ENCODE measurements at regions not wholly inside any gene's neighbourhood (a gene's known extent, or its start where the extent isn't known, plus 50 kb on each side); places are given as distances from the start of the nearest gene placed in this dataset.

DNA sequence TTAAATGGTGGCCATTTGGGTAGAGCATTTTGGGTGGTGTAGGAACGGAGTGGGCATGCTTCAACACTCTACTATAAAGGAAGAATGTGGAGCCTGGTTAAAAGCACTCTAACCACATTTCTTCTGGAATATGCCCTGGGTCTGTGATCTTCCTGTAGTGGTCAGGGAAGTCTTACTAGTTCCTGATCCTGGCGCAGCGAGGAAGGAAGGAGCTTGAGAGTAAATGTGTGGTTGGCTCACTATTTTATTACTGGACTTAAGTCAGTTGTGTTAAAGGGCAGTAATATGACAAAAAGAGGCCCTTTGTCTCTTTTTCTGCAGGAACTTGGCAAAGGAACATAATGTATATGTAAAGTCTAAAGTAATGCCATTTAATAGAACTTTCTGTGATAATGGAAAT is 197.6 kb upstream of the ZPLD1 start:
- no peak for ATAC-seq (replicated peaks)

DNA sequence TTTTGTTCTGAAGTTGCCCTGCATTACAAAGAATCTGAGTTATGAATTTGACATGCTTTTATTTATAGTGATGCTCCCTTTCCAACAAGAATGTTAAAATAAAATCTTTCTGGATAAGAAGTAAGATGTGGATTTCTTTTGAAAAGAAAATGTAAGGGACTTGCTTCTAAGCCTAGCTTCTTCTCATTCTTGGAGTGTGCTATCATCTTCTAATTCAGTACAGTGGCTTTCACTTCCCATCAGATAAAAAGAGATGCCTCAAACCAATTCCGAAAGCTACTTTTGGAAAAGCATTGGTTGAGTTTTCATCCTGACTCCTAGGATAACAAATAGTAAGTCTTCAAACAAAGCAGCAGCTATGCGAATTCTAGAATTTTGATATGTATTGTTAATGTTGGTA is 197.0 kb upstream of the ZPLD1 start:
- Mint-ChIP-seq H3K9me3 (no peaks in the 10 kb centered on the region), H3K4me1 (no peaks in the 10 kb centered on the region), H3K27ac (no peak overlapping the region), H3K36me3 (ENCODE audit: low read depth) (no peaks in the 10 kb centered on the region), H3K27me3 (no peaks in the 10 kb centered on the region), H3K4me3 (no peak overlapping the region)
- no peak for ATAC-seq (replicated peaks)

More for the DNA sequence above, 197.6 kb upstream of the ZPLD1 start:
- no peaks in the 10 kb centered on the region for H3K9me3 Mint-ChIP-seq
- no peaks in the 10 kb centered on the region for H3K36me3 Mint-ChIP-seq (ENCODE audit: low read depth)
- no peak overlapping the region for H3K27ac Mint-ChIP-seq
- H3K4me1 Mint-ChIP-seq: no peaks in the 10 kb centered on the region
- no peak overlapping the region for H3K4me3 Mint-ChIP-seq
- H3K27me3 Mint-ChIP-seq: no peaks in the 10 kb centered on the region

DNA sequence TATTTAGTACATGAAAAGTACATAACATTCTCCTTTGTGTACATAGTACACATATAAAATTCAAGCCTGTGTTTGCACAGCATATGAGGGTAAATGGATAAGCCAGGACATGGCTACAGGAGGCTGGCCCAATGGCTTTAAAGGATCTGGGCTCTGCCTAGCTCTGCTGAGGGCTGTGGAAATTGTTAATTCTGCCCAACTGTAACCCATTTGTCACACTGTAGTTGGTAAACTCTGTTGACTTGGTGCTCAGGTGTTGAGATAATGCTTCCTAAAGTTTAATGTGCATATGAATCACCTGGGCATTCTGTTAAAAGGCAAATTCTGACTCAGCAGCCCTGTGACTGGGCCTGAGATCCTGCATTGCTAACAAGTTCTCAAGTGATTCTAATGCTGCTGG is 196.5 kb upstream of the ZPLD1 start:
- Mint-ChIP-seq H3K4me1 (no peaks in the 10 kb centered on the region), H3K27me3 (no peaks in the 10 kb centered on the region), H3K9me3 (no peaks in the 10 kb centered on the region), H3K4me3 (no peak overlapping the region), H3K36me3 (ENCODE audit: low read depth) (no peaks in the 10 kb centered on the region), H3K27ac (no peak overlapping the region)
- ATAC-seq (replicated peaks): peak; percentile 40

DNA sequence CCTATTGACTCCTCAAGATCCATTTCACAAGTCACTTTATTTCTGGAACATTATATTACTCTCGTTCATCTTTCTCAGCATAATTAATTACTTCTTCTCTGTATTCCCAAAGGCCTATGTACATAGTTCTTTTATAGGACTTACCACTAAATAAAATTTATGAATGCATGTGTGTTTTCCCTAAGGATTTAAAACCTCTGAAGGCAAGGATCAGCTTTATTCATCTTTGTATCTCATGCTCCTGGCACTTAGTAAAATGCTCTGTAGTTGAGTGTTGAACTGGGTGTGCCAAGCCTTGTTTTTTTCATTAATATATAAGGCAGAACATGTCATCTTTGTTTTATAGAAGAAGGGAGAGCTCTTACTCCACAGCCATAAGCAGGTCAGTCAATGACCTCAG is 194.1 kb upstream of the ZPLD1 start:
- Mint-ChIP-seq H3K4me3 (no peak overlapping the region), H3K9me3 (no peaks in the 10 kb centered on the region), H3K36me3 (ENCODE audit: low read depth) (no peaks in the 10 kb centered on the region), H3K27me3 (peaks cover 4% of the 10 kb centered on the region), H3K27ac (no peak overlapping the region), H3K4me1 (no peaks in the 10 kb centered on the region)
- ATAC-seq (replicated peaks): no peak

DNA sequence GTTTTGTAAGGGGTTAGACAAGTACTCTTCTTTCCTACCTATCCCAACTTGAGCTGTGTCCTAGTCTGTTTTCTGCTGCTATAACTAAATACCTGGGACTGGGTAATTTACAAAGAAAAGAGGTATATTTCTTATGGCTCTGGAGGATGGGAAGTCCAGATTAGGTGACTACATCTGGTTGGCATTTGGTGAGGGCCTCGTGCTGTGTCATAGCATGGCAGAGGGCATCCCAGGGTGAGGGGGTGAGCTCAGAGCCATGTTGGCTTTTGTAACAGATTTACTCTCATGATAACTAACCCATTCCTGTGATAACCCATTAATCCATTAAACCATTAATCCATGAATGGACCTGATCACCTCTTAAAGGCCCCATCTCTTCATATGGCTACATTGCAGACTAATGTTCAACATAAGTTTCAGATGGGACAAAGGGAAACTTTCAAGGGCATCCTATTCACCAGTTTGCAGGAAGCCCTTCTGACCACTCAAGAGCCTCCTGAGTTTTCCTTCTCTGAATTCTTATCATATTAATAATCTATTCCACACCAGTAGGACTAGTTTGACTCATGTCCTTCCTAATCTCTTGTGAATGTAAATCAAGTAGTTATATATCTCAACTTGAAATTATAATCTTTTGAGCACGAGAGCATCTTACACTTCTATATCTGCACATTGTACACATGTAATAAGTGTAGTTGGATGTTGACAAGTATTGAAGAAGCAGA is 185.7 kb upstream of the ZPLD1 start:
- H3K27ac Mint-ChIP-seq: no peak overlapping the region
- ATAC-seq (replicated peaks): no peak
- H3K4me3 Mint-ChIP-seq: no peak overlapping the region
- H3K27me3 Mint-ChIP-seq: peaks cover 9% of the 10 kb centered on the region
- H3K9me3 Mint-ChIP-seq: no peaks in the 10 kb centered on the region
- no peaks in the 10 kb centered on the region for H3K36me3 Mint-ChIP-seq (ENCODE audit: low read depth)
- no peaks in the 10 kb centered on the region for H3K4me1 Mint-ChIP-seq

DNA sequence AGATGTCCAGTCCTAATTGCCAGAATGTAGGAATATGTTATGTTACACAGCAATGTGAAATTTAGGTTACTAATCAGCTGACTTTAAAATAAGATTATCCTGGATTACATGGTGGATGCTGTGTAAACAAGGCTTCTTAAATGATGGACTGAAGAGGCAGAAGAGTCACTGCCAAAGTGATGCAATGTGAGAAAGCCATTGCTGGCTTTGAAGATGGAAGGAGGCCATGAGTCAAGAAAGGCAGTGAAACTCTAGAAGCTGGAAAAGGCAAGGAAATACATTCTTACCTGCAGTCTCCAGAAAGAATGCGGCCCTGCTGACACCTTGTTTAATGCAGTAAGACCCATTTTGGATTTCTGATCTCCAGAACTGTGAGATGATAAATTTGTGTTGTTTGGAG is 179.1 kb upstream of the ZPLD1 start:
- no peak for ATAC-seq (replicated peaks)
- Mint-ChIP-seq H3K4me3 (no peak overlapping the region), H3K27ac (no peak overlapping the region), H3K36me3 (ENCODE audit: low read depth) (no peaks in the 10 kb centered on the region), H3K9me3 (no peaks in the 10 kb centered on the region), H3K27me3 (peaks cover 9% of the 10 kb centered on the region), H3K4me1 (no peaks in the 10 kb centered on the region)

DNA sequence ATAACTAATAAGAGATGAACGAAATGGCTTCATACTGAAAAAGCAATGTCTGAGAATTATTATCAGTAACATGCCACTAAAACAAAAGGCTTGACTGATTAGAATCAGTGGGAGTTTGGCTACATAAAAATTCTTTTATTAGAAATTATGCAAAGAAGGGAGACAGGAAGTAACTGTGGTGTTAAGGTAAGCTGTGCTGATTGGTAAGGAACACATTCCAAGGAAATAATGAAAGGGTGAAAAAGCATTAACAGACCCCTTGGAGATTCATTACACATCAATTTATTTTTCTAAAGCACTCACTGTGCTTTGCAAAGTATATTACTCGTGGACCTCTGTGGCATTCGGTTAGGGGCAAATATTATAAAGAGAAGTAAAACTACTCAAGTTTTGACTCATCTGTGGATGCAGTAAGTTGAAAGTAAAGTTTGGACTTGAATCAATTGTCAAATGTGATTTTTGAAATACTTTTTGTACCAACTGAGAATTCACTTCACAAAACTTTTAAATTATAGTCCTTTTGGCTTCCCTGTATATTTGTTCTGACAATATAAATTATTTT is 176.1 kb upstream of the ZPLD1 start:
- Mint-ChIP-seq H3K4me1 (no peaks in the 10 kb centered on the region), H3K36me3 (ENCODE audit: low read depth) (no peaks in the 10 kb centered on the region), H3K27me3 (peaks cover 3% of the 10 kb centered on the region), H3K27ac (no peak overlapping the region), H3K9me3 (no peaks in the 10 kb centered on the region), H3K4me3 (no peak overlapping the region)
- no peak for ATAC-seq (replicated peaks)

DNA sequence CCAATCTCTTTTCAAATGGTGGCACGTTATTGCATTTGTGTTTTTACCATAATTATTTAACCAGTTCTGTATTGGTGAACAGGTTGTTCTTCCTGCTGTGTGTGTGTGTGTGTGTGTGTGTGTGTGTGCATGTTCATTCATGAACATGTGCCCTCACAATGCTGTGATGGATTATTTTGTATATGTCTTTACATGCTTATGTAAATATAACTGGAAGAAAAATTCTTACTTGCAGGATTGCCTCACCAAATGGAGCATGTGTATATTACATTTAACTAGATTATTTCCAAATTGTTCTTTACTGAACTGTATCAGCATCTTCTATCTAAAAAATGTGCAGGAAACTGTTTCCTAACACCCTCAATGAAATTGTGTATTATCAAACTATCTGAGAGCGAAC is 175.2 kb upstream of the ZPLD1 start:
- no peak overlapping the region for H3K27ac Mint-ChIP-seq
- no peaks in the 10 kb centered on the region for H3K9me3 Mint-ChIP-seq
- no peaks in the 10 kb centered on the region for H3K36me3 Mint-ChIP-seq (ENCODE audit: low read depth)
- H3K4me1 Mint-ChIP-seq: no peaks in the 10 kb centered on the region
- ATAC-seq (replicated peaks): no peak
- H3K27me3 Mint-ChIP-seq: peaks cover 2% of the 10 kb centered on the region
- H3K4me3 Mint-ChIP-seq: no peak overlapping the region

DNA sequence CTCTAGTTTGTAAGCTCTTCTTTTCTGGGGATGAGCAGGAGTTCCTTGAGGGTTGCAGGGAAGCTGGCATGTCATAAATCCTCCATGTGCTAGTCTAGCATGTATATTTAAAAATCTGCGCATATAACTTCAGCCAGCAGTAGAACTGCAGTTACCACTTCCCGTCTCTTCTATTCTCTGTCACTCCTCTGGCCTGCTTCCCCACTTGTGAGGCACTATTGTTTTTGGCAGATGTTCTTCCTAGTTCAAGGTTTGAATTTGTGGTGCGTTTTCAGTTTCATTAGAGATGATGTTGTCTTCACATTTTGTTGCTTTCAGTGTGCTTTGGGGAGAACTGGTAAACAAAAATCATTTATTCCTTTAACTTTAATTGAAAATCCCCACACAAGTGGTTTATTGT is 169.1 kb upstream of the ZPLD1 start:
- Mint-ChIP-seq H3K27ac (no peak overlapping the region), H3K4me3 (no peak overlapping the region), H3K27me3 (peaks cover 7% of the 10 kb centered on the region), H3K36me3 (ENCODE audit: low read depth) (no peaks in the 10 kb centered on the region), H3K9me3 (no peaks in the 10 kb centered on the region), H3K4me1 (no peaks in the 10 kb centered on the region)
- ATAC-seq (replicated peaks): no peak

DNA sequence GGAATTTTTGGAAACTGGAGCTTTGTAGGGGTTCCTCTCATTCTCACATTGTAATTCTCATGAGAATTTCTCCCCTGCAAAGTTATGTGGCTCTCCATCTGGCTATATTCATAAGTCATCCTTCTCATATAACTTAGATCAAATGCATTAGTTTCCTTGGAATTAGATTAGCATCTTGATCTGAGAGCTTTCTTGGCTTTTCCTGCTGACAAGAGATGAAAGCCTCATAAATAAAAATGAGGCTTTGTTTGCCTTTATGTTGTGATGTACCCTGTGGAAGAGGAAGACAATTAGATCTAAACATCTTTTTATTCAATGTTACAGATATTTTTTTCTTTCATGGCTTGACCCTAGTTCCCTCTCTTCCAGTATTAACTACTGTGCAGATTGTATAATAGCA is 165.4 kb upstream of the ZPLD1 start:
- Mint-ChIP-seq H3K36me3 (ENCODE audit: low read depth) (no peaks in the 10 kb centered on the region), H3K4me3 (no peak overlapping the region), H3K27me3 (peaks cover 7% of the 10 kb centered on the region), H3K4me1 (no peaks in the 10 kb centered on the region), H3K9me3 (no peaks in the 10 kb centered on the region), H3K27ac (no peak overlapping the region)
- ATAC-seq (replicated peaks): no peak

DNA sequence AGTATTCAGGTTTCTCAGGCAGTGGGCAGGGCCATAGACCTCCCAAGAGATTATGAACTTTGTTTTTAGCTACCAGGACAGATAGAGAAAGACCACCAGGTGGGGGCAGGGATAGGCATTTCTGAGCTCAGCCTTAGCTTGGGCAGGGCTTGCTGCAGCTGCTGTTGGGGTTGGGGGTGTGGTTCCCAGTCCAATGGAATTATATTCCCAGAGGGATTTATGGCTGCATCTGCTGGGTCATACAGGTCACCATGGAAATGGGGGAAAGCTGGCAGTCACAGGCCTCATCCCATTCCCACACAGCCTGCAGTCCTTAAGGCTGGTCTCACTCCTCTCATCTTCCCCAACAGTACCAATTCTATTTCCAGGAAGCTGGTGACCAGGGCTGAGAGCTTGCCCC is 144.6 kb upstream of the ZPLD1 start:
- Mint-ChIP-seq H3K27ac (no peak overlapping the region), H3K9me3 (peaks cover 5% of the 10 kb centered on the region), H3K4me1 (no peaks in the 10 kb centered on the region), H3K27me3 (peaks cover 30% of the 10 kb centered on the region), H3K4me3 (no peak overlapping the region), H3K36me3 (ENCODE audit: low read depth) (no peaks in the 10 kb centered on the region)
- ATAC-seq (replicated peaks): no peak

DNA sequence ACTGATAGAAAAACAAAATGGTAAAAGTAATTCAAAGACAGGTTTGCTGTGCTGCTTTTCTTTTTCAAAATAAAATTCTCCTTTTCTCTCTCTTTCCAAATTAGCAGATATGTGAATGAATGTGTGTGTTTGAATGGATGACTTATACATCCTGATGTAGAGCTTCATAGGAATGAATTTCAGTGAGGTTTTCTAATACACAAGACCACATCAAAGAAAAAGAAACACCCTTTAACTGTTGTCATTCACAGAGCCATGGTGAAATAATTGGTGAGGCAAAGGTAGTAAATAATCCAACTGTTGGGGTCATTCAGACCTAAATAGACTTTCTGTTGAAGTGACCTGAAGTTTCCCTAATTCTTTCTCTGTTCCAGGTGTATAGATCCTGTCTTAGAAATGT is 139.1 kb upstream of the ZPLD1 start:
- peaks cover 29% of the 10 kb centered on the region for H3K27me3 Mint-ChIP-seq

DNA sequence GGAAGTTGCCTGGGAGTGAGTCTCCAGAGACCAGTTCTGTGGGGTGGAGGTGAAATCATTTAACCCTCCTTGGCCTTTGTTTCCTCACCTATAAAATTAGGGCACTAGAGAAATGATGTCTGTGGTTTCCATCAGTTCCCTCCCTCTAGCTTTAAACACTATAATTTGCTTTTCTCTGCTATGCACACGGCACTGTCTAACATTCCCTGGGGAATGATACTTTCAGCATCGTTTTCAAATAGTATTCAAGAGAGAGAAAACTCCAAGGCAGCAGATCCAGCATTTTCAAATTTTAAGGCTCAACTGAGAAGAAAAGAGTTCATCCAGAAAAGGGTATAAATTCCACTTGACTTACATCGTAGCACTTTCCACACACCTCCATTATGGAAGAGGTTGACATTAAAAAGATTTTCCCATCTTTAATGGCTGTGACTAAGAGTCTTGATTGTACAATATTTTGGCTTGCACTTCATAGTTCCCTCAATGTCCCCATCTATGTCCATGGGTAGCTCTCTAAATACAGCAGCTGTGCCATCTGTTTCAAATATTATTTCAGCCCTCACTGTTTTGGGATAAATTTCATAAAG is 137.7 kb upstream of the ZPLD1 start:
- Mint-ChIP-seq H3K4me1 (no peaks in the 10 kb centered on the region), H3K4me3 (no peak overlapping the region), H3K36me3 (ENCODE audit: low read depth) (no peaks in the 10 kb centered on the region), H3K27ac (no peak overlapping the region), H3K9me3 (no peaks in the 10 kb centered on the region), H3K27me3 (peaks cover 27% of the 10 kb centered on the region)
- no peak for ATAC-seq (replicated peaks)

More for the DNA sequence above, 139.1 kb upstream of the ZPLD1 start:
- Mint-ChIP-seq H3K27ac (no peak overlapping the region), H3K4me3 (no peak overlapping the region), H3K4me1 (no peaks in the 10 kb centered on the region), H3K36me3 (ENCODE audit: low read depth) (no peaks in the 10 kb centered on the region), H3K9me3 (no peaks in the 10 kb centered on the region)
- ATAC-seq (replicated peaks): no peak

DNA sequence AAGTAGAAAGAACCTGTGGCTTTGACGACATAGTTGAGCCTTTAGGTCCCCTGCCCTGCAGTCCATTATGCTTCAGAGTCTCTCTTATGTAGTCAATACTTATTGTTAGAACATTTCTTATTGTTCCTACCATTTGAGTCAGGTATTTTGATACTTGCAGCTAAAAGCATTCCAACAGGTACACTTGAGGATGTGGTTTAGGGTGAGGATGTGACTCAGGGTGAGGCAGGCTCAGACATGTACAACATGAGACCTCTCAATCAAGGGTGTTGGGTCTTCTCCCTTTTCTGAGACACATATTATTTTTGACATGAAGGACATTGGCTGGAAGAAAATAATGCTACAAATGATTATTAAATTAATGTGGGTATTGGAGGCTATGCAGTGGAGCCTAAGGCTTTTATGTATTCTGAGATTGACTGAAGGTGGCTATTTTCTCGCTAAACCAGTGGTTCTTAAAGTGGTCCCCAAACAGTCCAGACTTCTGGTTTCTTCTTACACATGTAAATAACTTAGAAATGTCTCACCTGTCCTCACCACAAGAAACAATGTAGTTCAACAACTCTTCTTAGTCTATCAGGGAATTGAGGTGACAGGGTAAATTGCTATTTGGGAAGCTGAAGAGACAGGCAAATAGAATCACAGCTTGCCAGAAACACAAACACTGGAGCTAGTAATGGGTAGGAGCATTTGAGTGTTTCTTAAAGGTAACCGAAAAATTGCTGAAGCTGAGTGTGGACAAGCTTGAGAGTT is 135.5 kb upstream of the ZPLD1 start:
- Mint-ChIP-seq H3K4me1 (no peaks in the 10 kb centered on the region), H3K27me3 (peaks cover 32% of the 10 kb centered on the region), H3K9me3 (no peaks in the 10 kb centered on the region), H3K27ac (no peak overlapping the region), H3K4me3 (no peak overlapping the region), H3K36me3 (ENCODE audit: low read depth) (no peaks in the 10 kb centered on the region)
- peak; percentile 92 for ATAC-seq (replicated peaks)

Data from activated T-helper 17 cell treated with anti-CD3 and anti-CD28 coated beads, Interleukin-2, amount 50 U/mL, for 72 hours (primary cell).